HepG2 (cell line): ENCODE measurements at regions not wholly inside any gene's neighbourhood (a gene's known extent, or its start where the extent isn't known, plus 50 kb on each side); places are given as distances from the start of the nearest gene placed in this dataset.
A peak's percentile ranks its signal among the peaks of the same experiment; 100 is the strongest.

ENCODE experiments used
- ARNT2 ChIP-seq: sonication (generic); formaldehyde crosslinking; IDR thresholded peaks from 2 replicates; pipeline ENCODE4 v1.8.0; 2022; ENCODE audit warnings: mild to moderate bottlenecking, low read depth, missing genetic modification reagents, moderate library complexity
- BCL6 ChIP-seq: IDR thresholded peaks from 2 replicates; pipeline ENCODE4 v1.6.1; 2016; ENCODE audit warnings: missing genetic modification reagents, missing compliant biosample characterization
- BHLHE40 ChIP-seq: IDR thresholded peaks from 2 replicates; pipeline ENCODE4 v1.6.1; 2011; ENCODE audit warnings: low read length, improper control_type of control experiment
- CC2D1A ChIP-seq: sonication (generic); formaldehyde crosslinking; IDR thresholded peaks from 2 replicates; pipeline ENCODE4 v1.8.1; 2023; ENCODE audit warnings: mild to moderate bottlenecking, missing genetic modification reagents
- CHD2 ChIP-seq: IDR thresholded peaks from 2 replicates; pipeline ENCODE4 v1.6.1; 2011; ENCODE audit warnings: low read depth, low read length, improper control_type of control experiment
- GABPB1 ChIP-seq: IDR thresholded peaks from 2 replicates; pipeline ENCODE4 v1.6.1; 2016; ENCODE audit warnings: mild to moderate bottlenecking, missing genetic modification reagents, moderate library complexity, missing compliant biosample characterization
- HMGA1 ChIP-seq: sonication (generic); formaldehyde crosslinking; conservative IDR thresholded peaks from 2 replicates; pipeline ENCODE4 v1.4.0; 2020; ENCODE audit warnings: missing genetic modification reagents
- HNRNPH1 ChIP-seq: fragments of 200-400 bp; formaldehyde crosslinking; optimal IDR thresholded peaks from 2 replicates; pipeline ENCODE3; 2017; ENCODE audit warnings: mild to moderate bottlenecking, low read depth, low read length
- IKZF4 ChIP-seq: sonication (generic); formaldehyde crosslinking; IDR thresholded peaks from 2 replicates; pipeline ENCODE4 v1.5.1; 2020; ENCODE audit warnings: borderline replicate concordance, mild to moderate bottlenecking, low read depth, missing genetic modification reagents; ENCODE audit errors: not compliant biosample characterization
- KDM4B ChIP-seq: sonication (generic); formaldehyde crosslinking; IDR thresholded peaks from 2 replicates; pipeline ENCODE4 v1.4.0; 2020; ENCODE audit warnings: missing genetic modification reagents
- KLF6 ChIP-seq: IDR thresholded peaks from 2 replicates; pipeline ENCODE4 v1.8.0; 2016; ENCODE audit warnings: missing biosample characterization, missing genetic modification reagents
- MAFF ChIP-seq: IDR thresholded peaks from 2 replicates; pipeline ENCODE4 v1.6.1; 2011; ENCODE audit warnings: low read depth, low read length, improper control_type of control experiment
- RXRB ChIP-seq: IDR thresholded peaks from 2 replicates; pipeline ENCODE4 v1.6.1; 2016; ENCODE audit warnings: borderline replicate concordance, missing genetic modification reagents, missing compliant biosample characterization
- TBX2 ChIP-seq: sonication (generic); formaldehyde crosslinking; IDR thresholded peaks from 2 replicates; pipeline ENCODE4 v1.5.0; 2020; ENCODE audit warnings: missing genetic modification reagents, mild to moderate bottlenecking, borderline replicate concordance
- ZKSCAN5 ChIP-seq: sonication (generic); formaldehyde crosslinking; IDR thresholded peaks from 2 replicates; pipeline ENCODE4 v1.5.1; 2020; ENCODE audit warnings: mild to moderate bottlenecking, missing genetic modification reagents
- ZMAT3 ChIP-seq: sonication (generic); formaldehyde crosslinking; conservative IDR thresholded peaks from 2 replicates; pipeline ENCODE4 v1.7.0; 2021; ENCODE audit warnings: missing genetic modification reagents
- ZNF33B ChIP-seq: sonication (generic); formaldehyde crosslinking; IDR thresholded peaks from 2 replicates; pipeline ENCODE4 v1.5.1; 2020; ENCODE audit warnings: mild to moderate bottlenecking, missing genetic modification reagents
- ZNF350 ChIP-seq: sonication (generic); formaldehyde crosslinking; IDR thresholded peaks from 2 replicates; pipeline ENCODE4 v1.4.0; 2020; ENCODE audit warnings: mild to moderate bottlenecking, low read depth, missing genetic modification reagents, borderline replicate concordance
- ZNF552 ChIP-seq: sonication (generic); formaldehyde crosslinking; IDR thresholded peaks from 2 replicates; pipeline ENCODE4 v1.9.0; 2022; ENCODE audit warnings: missing genetic modification reagents, mild to moderate bottlenecking, borderline replicate concordance
- ZNF614 ChIP-seq: IDR thresholded peaks from 2 replicates; pipeline ENCODE4 v1.6.1; 2018; ENCODE audit warnings: missing biosample characterization, missing genetic modification reagents, inconsistent platforms, borderline replicate concordance
- ZNF724P ChIP-seq: sonication (generic); formaldehyde crosslinking; IDR thresholded peaks from 2 replicates; pipeline ENCODE4 v1.8.0; 2022; ENCODE audit warnings: missing genetic modification reagents, borderline replicate concordance
- ZNF749 ChIP-seq: sonication (generic); formaldehyde crosslinking; IDR thresholded peaks from 2 replicates; pipeline ENCODE4 v1.8.0; 2022; ENCODE audit warnings: mild to moderate bottlenecking, missing genetic modification reagents, moderate library complexity, borderline replicate concordance
- TF ChIP-seq, protein P1 (sequence below): sonication (generic); formaldehyde crosslinking; IDR thresholded peaks from 2 replicates; pipeline ENCODE4 v1.4.0; 2020; ENCODE audit warnings: missing genetic modification reagents, borderline replicate concordance
- TF ChIP-seq, protein P2 (sequence below): sonication (generic); formaldehyde crosslinking; IDR thresholded peaks from 2 replicates; pipeline ENCODE4 v1.4.0; 2020; ENCODE audit warnings: missing genetic modification reagents
- TF ChIP-seq, protein P3 (sequence below): sonication (generic); formaldehyde crosslinking; IDR thresholded peaks from 2 replicates; pipeline ENCODE4 v1.4.0; 2020; ENCODE audit warnings: missing genetic modification reagents

DNA sequence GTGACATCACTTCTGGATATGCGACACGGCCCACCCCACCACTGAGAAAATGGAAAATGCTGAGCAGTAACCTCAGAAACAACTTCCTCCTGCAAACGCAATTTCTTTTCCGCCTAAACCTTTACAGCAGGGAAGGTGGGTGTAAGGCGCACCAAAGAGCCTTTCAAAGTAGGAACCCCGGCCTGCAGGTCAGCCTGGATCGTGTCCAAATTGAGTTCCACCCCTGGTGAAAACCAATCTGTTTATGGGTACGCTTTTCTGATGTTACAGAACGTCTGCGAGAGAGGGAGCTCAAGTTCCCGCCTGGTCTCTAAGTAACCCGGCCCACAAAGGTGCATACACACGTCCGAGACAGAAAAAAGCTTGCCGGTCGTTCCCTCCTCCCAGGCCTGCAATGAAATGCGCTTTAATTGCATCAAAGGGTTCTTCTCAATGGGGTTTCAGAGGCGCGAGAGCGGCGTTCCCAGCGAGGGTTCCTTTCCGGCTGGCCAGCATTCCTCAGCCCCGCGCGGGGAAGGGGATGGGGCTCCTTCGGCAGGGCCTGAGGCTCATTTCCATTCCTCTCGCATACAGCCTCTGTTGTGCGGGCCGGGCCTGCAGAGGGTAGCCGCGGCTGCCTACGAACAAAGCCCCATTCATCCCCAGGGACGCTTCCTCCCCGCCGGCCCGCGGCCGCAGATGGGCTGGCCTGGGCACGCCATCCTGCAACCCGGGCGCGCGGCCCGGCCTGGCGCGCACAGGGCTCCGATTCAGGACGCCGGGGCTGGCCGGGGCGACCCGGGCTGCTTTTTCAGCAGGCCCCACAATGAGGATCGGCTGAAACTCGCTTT, 138.1 kb downstream of the TMCO5A start (continued):
- peak; percentile 64; the same call in 1 of the 2 replicates for TF ChIP-seq KLF6 (CRISPR knock-in tag)
- no peak for TF ChIP-seq HNRNPH1
- no peak for TF ChIP-seq RXRB (CRISPR knock-in tag)
- no peak for TF ChIP-seq ZNF33B (CRISPR knock-in tag)
- TF ChIP-seq CC2D1A, result no peak
- no peak for TF ChIP-seq BHLHE40
- TF ChIP-seq ZNF552, result no peak
- TF ChIP-seq KDM4B (CRISPR knock-in tag), result no peak
- TF ChIP-seq, protein P1, sequence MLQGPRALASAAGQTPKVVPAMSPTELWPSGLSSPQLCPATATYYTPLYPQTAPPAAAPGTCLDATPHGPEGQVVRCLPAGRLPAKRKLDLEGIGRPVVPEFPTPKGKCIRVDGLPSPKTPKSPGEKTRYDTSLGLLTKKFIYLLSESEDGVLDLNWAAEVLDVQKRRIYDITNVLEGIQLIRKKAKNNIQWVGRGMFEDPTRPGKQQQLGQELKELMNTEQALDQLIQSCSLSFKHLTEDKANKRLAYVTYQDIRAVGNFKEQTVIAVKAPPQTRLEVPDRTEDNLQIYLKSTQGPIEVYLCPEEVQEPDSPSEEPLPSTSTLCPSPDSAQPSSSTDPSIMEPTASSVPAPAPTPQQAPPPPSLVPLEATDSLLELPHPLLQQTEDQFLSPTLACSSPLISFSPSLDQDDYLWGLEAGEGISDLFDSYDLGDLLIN (CRISPR knock-in tag), result no peak; the same call in 1 of the 2 replicates
- 0 out of 2 replicates have a peak, but pooled peaks have one; percentile 79 for TF ChIP-seq ZNF749 (CRISPR knock-in tag)
- TF ChIP-seq, protein P2, sequence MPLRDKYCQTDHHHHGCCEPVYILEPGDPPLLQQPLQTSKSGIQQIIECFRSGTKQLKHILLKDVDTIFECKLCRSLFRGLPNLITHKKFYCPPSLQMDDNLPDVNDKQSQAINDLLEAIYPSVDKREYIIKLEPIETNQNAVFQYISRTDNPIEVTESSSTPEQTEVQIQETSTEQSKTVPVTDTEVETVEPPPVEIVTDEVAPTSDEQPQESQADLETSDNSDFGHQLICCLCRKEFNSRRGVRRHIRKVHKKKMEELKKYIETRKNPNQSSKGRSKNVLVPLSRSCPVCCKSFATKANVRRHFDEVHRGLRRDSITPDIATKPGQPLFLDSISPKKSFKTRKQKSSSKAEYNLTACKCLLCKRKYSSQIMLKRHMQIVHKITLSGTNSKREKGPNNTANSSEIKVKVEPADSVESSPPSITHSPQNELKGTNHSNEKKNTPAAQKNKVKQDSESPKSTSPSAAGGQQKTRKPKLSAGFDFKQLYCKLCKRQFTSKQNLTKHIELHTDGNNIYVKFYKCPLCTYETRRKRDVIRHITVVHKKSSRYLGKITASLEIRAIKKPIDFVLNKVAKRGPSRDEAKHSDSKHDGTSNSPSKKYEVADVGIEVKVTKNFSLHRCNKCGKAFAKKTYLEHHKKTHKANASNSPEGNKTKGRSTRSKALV (CRISPR knock-in tag), result peak; percentile 89
- TF ChIP-seq ARNT2, result 0 out of 2 replicates have a peak, but pooled peaks have one; percentile 20
- TF ChIP-seq ZMAT3 (CRISPR knock-in tag), result no peak
- no peak for TF ChIP-seq ZKSCAN5
- TF ChIP-seq GABPB1 (CRISPR knock-in tag), result peak; percentile 70; the same call in 1 of the 2 replicates
- TF ChIP-seq TBX2 (CRISPR knock-in tag), result no peak; the same call in 1 of the 2 replicates
- TF ChIP-seq ZNF350 (CRISPR knock-in tag), result 0 out of 2 replicates have a peak, but pooled peaks have one; percentile 23
- no peak for TF ChIP-seq CHD2
- TF ChIP-seq ZNF614, result peak; percentile 67; the same call in 1 of the 2 replicates
- TF ChIP-seq, protein P3, sequence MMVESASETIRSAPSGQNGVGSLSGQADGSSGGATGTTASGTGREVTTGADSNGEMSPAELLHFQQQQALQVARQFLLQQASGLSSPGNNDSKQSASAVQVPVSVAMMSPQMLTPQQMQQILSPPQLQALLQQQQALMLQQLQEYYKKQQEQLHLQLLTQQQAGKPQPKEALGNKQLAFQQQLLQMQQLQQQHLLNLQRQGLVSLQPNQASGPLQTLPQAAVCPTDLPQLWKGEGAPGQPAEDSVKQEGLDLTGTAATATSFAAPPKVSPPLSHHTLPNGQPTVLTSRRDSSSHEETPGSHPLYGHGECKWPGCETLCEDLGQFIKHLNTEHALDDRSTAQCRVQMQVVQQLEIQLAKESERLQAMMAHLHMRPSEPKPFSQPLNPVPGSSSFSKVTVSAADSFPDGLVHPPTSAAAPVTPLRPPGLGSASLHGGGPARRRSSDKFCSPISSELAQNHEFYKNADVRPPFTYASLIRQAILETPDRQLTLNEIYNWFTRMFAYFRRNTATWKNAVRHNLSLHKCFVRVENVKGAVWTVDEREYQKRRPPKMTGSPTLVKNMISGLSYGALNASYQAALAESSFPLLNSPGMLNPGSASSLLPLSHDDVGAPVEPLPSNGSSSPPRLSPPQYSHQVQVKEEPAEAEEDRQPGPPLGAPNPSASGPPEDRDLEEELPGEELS (CRISPR knock-in tag), result no peak; the same call in 1 of the 2 replicates
- TF ChIP-seq MAFF, result no peak
- no peak for TF ChIP-seq ZNF724P (CRISPR knock-in tag)
- TF ChIP-seq HMGA1, result no peak
- TF ChIP-seq IKZF4 (CRISPR knock-in tag), result no peak
- no peak for TF ChIP-seq BCL6 (CRISPR knock-in tag)
